ENCODE measurements at regions not wholly inside any gene's neighbourhood (a gene's known extent, or its start where the extent isn't known, plus 50 kb on each side); places are given as distances from the start of the nearest gene placed in this dataset.

GRCh38 chr12:78797196-78797931 is 67.2 kb upstream of the SYT1 start:
- Histone ChIP-seq H2BK120ac (ENCODE audit: low read depth, low read length) (no peak overlapping the region), H3K9me3 (ENCODE audit: control insufficient read depth, insufficient read depth, low read length) (0 out of 2 replicates have a peak, but pooled peaks cover 2% of the 10 kb centered on the region), H2AK5ac (ENCODE audit: low read depth, low read length) (no peak overlapping the region), H3K23ac (ENCODE audit: low read depth, low read length) (no peak overlapping the region), H3K4me2 (ENCODE audit: low read depth, low read length) (no peak overlapping the region), H3K79me1 (ENCODE audit: low read depth in 1 of 2, low read length in 2 of 2) (no peaks in the 10 kb centered on the region), H3K27ac (ENCODE audit: insufficient read depth, low read length) (no peak overlapping the region), H3K4ac (ENCODE audit: low read depth, low read length) (no peak overlapping the region), H3K56ac (ENCODE audit: extremely low read depth, insufficient read depth, low read length) (no peak overlapping the region), H2AFZ (replicated peaks; ENCODE audit: low read length, poor library complexity) (no peak overlapping the region), H3K4me1 (ENCODE audit: control insufficient read depth, insufficient read depth, low read length) (no peaks in the 10 kb centered on the region), H3K18ac (ENCODE audit: low read depth, low read length) (no peak overlapping the region), H4K8ac (ENCODE audit: low read depth in 2 of 2, low read length in 2 of 2) (no peak overlapping the region), H3K9ac (ENCODE audit: low read depth, low read length) (no peak overlapping the region), H3K14ac (replicated peaks; ENCODE audit: low read depth, low read length) (no peak overlapping the region), H2BK20ac (ENCODE audit: low read depth, low read length) (no peak overlapping the region), H3K9me1 (ENCODE audit: insufficient read depth, low read length) (no peaks in the 10 kb centered on the region), H4K91ac (ENCODE audit: insufficient read depth, low read depth, low read length) (no peak overlapping the region), H3K27me3 (ENCODE audit: control insufficient read depth, insufficient read depth, low read length) (no peaks in the 10 kb centered on the region), H4K20me1 (ENCODE audit: insufficient read depth, low read length) (no peaks in the 10 kb centered on the region), H3K36me3 (ENCODE audit: control insufficient read depth, insufficient read depth, low read length) (no peaks in the 10 kb centered on the region), H2BK5ac (ENCODE audit: low read depth, low read length, poor library complexity, severe bottlenecking) (no peak overlapping the region), H3K4me3 (ENCODE audit: insufficient read depth, low read depth, low read length) (no peak overlapping the region), H2BK15ac (ENCODE audit: low read depth, low read length) (no peak overlapping the region), H4K5ac (ENCODE audit: low read depth, low read length) (no peak overlapping the region), H2AK9ac (replicated peaks; ENCODE audit: low read depth, low read length, poor library complexity) (no peak overlapping the region)
- dilution Hi-C loops (cut with HindIII; ENCODE audit: low sequenced_read_pairs, unreplicated experiment) (no loop called here), in situ Hi-C loops (cut with MboI; ENCODE audit: low sequenced_read_pairs) (no loop called here), intact Hi-C loops (cut with micrococcal nuclease) (no loop called here)
- BruUV-seq (replicated peaks): no TSS peak
- ChIA-PET POLR2A (ENCODE audit: unreplicated experiment) (no interaction called here), CTCF (no interaction called here)
- WGBS, 2 experiments (ENCODE audit: extremely low coverage in 2 of 2, insufficient read length in 1 of 2): no CpG with 5 or more reads among the region's 2 CpGs
- TF ChIP-seq CEBPB (IDR thresholded peaks at IDR 0.05; ENCODE audit: low read depth, low read length) (peak; percentile 73), BHLHE40 (IDR thresholded peaks at IDR 0.05; ENCODE audit: low read depth, low read length) (no peak)
- DNase-seq (peak; percentile 78), ATAC-seq (ENCODE audit: low read depth) (peak; percentile 67)
